Effector CD8-positive, alpha-beta T cell (primary cell): ENCODE measurements at regions not wholly inside any gene's neighbourhood (a gene's known extent, or its start where the extent isn't known, plus 50 kb on each side); places are given as distances from the start of the nearest gene placed in this dataset.
"Not testable (repeated sequence)": the region's sequence is repeated elsewhere in the genome, so short reads cannot be mapped to it uniquely, and the experiment has no call there.

Source experiments
- DNase-seq: peaks from one replicate; lab custom pipeline; 2025; lab: John Stamatoyannopoulos, UW

GRCh38 chr2:21332993-21333625 is 209.3 kb downstream of the TDRD15 start:
- no peak for DNase-seq

- DNase-seq: no peak
These were observed 209.9 kb downstream of the TDRD15 start for GRCh38 chr2:21333684-21334083.

GRCh38 chr2:21346984-21347383 is 223.2 kb downstream of the TDRD15 start:
- no peak for DNase-seq

GRCh38 chr2:21353879-21354679 is 230.3 kb downstream of the TDRD15 start:
- DNase-seq: no peak

- DNase-seq: no peak
These were observed 232.5 kb downstream of the TDRD15 start for GRCh38 chr2:21356086-21356856.

- no peak for DNase-seq
These were observed 233.1 kb downstream of the TDRD15 start for GRCh38 chr2:21356857-21357255.

GRCh38 chr2:21358976-21359375 is 235.2 kb downstream of the TDRD15 start:
- no peak for DNase-seq

GRCh38 chr2:21361384-21361783 is 237.6 kb downstream of the TDRD15 start:
- no peak for DNase-seq

GRCh38 chr2:21361957-21362486 is 238.3 kb downstream of the TDRD15 start:
- no peak for DNase-seq

GRCh38 chr2:21363364-21363763 is 239.6 kb downstream of the TDRD15 start:
- DNase-seq: no peak

GRCh38 chr2:21367421-21367820 is 243.7 kb downstream of the TDRD15 start:
- no peak for DNase-seq

- no peak for DNase-seq
These were observed 246.0 kb downstream of the TDRD15 start for GRCh38 chr2:21369787-21370186.

GRCh38 chr2:21371499-21372003 is 247.8 kb downstream of the TDRD15 start:
- DNase-seq: no peak

- DNase-seq: no peak
These were observed 248.9 kb downstream of the TDRD15 start for GRCh38 chr2:21372654-21373053.

- no peak for DNase-seq
These were observed 253.1 kb downstream of the TDRD15 start for GRCh38 chr2:21376864-21377263.

GRCh38 chr2:21379140-21379539 is 255.4 kb downstream of the TDRD15 start:
- DNase-seq: no peak

GRCh38 chr2:21379668-21380067 is 255.9 kb downstream of the TDRD15 start:
- not testable (repeated sequence) for DNase-seq

GRCh38 chr2:21381421-21381820 is 257.7 kb downstream of the TDRD15 start:
- DNase-seq: no peak

GRCh38 chr2:21382701-21383520 is 259.1 kb downstream of the TDRD15 start:
- DNase-seq: no peak

GRCh38 chr2:21386666-21387065 is 262.9 kb downstream of the TDRD15 start:
- no peak for DNase-seq

- no peak for DNase-seq
These were observed 268.9 kb downstream of the TDRD15 start for GRCh38 chr2:21392649-21393048.
